Naive B cell (primary cell): ENCODE measurements at regions not wholly inside any gene's neighbourhood (a gene's known extent, or its start where the extent isn't known, plus 50 kb on each side); places are given as distances from the start of the nearest gene placed in this dataset.

Experiments used
- ATAC-seq, 2 donors: fragments of 150-1000 bp; cut with Tn5 transposase; 2 replicates each; pipeline ENCODE4 v1.10.0; 2021; ENCODE audit warnings: low read depth in 2 of 2, mild to moderate bottlenecking in 2 of 2, moderate library complexity in 2 of 2
- DNase-seq: peaks from one replicate; pipeline ENCODE4 v3.0.0; 2022
- H3K27ac Mint-ChIP-seq, 6 donors: one replicate each; pipeline ENCODE4 v1.8.0; 2020 to 2022; ENCODE audit warnings: mild to moderate bottlenecking in 6 of 6, mixed read lengths in 6 of 6, moderate library complexity in 5 of 6, inconsistent platforms in 2 of 6
- H3K27me3 Mint-ChIP-seq, 3 donors: one replicate each; pipeline ENCODE4 v1.8.0; 2021 to 2022; ENCODE audit warnings: mixed read lengths in 3 of 3, mild to moderate bottlenecking in 1 of 3
- H3K36me3 Mint-ChIP-seq, 2 donors: one replicate each; pipeline ENCODE4 v1.8.0; 2020 to 2022; ENCODE audit warnings: mixed read lengths in 2 of 2, inconsistent platforms in 1 of 2, mild to moderate bottlenecking in 1 of 2
- H3K4me1 Mint-ChIP-seq, 3 donors: one replicate each; pipeline ENCODE4 v1.8.0; 2020 to 2022; ENCODE audit warnings: mixed read lengths in 3 of 3, inconsistent platforms in 1 of 3, mild to moderate bottlenecking in 1 of 3, moderate library complexity in 1 of 3
- H3K4me3 Mint-ChIP-seq, 8 donors: one replicate each; pipeline ENCODE4 v1.8.0; 2020 to 2022; ENCODE audit warnings: mild to moderate bottlenecking in 8 of 8, mixed read lengths in 8 of 8, moderate library complexity in 8 of 8, inconsistent platforms in 2 of 8
- H3K9me3 Mint-ChIP-seq, 7 donors: one replicate each; pipeline ENCODE4 v1.8.0; 2020 to 2022; ENCODE audit warnings: mixed read lengths in 7 of 7, mild to moderate bottlenecking in 5 of 7, inconsistent platforms in 2 of 7, moderate library complexity in 1 of 7

DNA sequence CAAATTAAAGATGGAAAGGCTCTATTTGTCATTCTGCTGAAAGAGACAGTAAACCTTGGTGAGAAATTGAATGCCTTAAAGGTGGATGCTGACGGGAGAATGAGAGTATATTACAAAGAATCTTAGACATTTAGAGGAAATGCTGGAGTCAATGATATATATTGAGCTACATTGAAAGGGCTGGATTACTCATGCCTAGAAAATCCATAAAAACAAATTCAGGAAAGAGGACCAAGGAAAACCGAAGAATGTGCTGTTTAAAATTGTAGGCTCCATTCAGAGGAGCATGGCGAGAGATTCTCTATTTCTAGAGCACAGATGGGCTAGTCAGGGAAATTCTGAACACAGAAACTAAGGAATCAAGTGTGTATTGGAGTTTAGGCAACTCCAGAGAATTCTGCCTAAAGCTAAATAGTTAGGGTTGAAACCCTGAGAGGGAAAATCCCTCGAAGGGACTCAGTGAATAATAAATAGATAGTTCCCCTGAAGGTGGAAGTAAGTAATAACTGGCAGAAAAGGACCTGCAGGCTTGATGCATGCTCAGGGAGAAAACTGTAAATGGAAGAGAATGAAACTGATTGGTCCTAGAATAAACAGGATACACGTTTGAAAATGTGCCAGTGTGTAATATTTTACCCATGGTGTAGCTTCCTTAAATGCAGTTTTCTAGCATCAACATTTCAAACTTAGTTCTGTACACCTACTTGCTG, 1532.4 kb upstream of the TENM3 start:
- H3K27ac Mint-ChIP-seq, result no peak overlapping the region
- H3K4me1 Mint-ChIP-seq, result no peaks in the 10 kb centered on the region
- no peaks in the 10 kb centered on the region for H3K36me3 Mint-ChIP-seq
- no peaks in the 10 kb centered on the region for H3K27me3 Mint-ChIP-seq
- no peak for ATAC-seq
- no peak overlapping the region for H3K4me3 Mint-ChIP-seq
- DNase-seq, result no peak
- H3K9me3 Mint-ChIP-seq, result peaks cover 5 to 17% (median 9%) of the 10 kb centered on the region in 7 donors

DNA sequence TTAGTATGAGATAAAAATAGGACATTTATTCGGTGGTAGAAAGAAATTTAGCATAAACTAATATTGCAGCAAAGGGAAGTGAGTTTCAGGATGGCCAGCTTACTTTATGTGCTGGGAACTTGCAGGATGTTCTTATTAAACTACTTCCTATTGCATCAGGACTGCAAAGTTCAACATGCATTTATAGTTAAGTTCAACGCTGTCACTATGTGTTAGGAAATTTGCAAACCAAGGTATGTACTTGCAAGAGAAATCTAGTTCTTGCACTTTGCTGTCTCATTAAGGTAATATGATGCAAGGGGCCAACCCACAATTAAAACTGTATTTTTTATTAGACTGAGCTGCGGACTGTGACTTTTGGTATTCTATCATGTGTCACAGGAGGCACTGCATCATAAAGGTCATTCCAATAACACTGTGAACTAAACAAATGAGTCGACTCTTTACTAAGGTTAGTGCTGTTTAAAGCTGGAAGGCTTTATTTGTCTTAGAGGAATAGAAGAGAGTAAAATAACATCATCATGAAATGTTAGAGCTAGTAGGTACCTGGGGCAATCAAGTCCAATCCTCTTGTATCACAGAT, 1525.7 kb upstream of the TENM3 start:
- ATAC-seq, result no peak
- no peaks in the 10 kb centered on the region for H3K4me1 Mint-ChIP-seq

DNA sequence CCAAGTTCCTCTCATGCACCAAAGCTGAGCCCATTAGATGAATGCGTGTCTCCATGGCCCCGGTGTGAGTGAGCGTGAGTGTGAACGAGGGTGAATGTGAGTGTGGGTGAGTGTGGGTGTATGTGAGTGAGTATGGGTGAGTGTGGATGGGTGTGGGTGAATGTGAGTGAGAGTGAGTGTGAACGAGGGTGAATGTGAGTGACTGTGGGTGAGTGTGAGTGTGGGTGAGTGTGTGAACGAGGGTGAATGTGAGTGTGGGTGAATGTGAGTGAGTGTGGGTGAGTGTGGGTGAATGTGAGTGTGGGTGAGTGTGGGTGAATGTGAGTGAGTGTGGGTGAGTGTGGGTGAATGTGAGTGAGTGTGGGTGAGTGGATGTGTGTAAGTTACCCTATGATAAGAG, 1521.8 kb upstream of the TENM3 start:
- DNase-seq, result no peak
- ATAC-seq, result no peak
- peaks cover 0 to 9% (median 0%) of the 10 kb centered on the region in 7 donors for H3K9me3 Mint-ChIP-seq
- no peaks in the 10 kb centered on the region for H3K36me3 Mint-ChIP-seq
- H3K4me3 Mint-ChIP-seq, result peak overlapping the region in 1 of 8 donors; percentile 48
- no peaks in the 10 kb centered on the region for H3K27me3 Mint-ChIP-seq
- no peak overlapping the region for H3K27ac Mint-ChIP-seq
- no peaks in the 10 kb centered on the region for H3K4me1 Mint-ChIP-seq

More for the DNA sequence above, 1525.7 kb upstream of the TENM3 start:
- no peak for DNase-seq
- no peak overlapping the region for H3K27ac Mint-ChIP-seq
- no peaks in the 10 kb centered on the region for H3K27me3 Mint-ChIP-seq
- no peak overlapping the region for H3K4me3 Mint-ChIP-seq
- H3K9me3 Mint-ChIP-seq, result peaks cover 0 to 16% (median 0%) of the 10 kb centered on the region in 7 donors
- no peaks in the 10 kb centered on the region for H3K36me3 Mint-ChIP-seq

DNA sequence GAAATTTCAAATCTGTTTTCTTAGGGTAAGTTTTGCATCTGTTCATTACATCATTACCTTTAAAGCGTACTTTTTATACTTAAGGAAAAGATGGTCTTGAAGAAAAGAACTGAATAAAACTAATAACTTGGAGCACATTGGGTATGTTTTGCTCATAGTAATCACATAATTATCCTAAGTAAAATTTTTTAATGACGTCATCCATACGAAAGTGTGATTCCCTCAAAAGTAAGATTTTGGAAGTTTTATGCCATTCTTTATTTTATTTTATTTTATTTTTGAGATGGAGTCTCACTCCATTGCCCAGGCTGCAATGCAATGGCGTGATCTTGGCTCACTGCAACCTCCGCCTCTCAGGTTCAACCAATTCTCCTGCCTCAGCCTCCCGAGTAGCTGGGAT, 1516.6 kb upstream of the TENM3 start:
- Mint-ChIP-seq H3K36me3 (no peaks in the 10 kb centered on the region), H3K27me3 (no peaks in the 10 kb centered on the region), H3K27ac (no peak overlapping the region), H3K9me3 (peaks cover 0 to 8% (median 2%) of the 10 kb centered on the region in 7 donors), H3K4me1 (no peaks in the 10 kb centered on the region), H3K4me3 (no peak overlapping the region)
- DNase-seq, result no peak
- no peak for ATAC-seq

DNA sequence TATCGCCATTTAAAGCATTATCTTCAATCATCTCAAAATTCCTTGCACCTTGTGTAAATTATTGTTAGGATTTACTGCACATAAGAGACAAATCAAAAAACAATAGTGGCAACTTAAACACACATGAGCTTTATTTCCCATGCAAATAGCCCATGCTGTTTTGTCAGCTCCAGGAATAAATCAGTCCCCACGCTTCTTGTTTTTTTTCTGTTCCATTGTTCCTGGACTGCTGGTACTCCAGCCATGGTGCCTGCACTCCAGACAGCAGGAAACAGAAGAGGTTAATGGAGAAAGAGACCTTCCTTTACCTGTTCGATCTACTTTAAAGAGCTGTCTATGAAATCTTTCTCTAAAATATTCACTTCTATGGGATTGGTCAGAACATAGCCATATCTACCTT, 1515.7 kb upstream of the TENM3 start:
- H3K4me1 Mint-ChIP-seq, result no peaks in the 10 kb centered on the region
- H3K27ac Mint-ChIP-seq, result no peak overlapping the region
- no peaks in the 10 kb centered on the region for H3K27me3 Mint-ChIP-seq
- H3K9me3 Mint-ChIP-seq, result peaks cover 0 to 8% (median 2%) of the 10 kb centered on the region in 7 donors
- no peaks in the 10 kb centered on the region for H3K36me3 Mint-ChIP-seq
- ATAC-seq (no peak), DNase-seq (no peak)
- H3K4me3 Mint-ChIP-seq, result no peak overlapping the region

DNA sequence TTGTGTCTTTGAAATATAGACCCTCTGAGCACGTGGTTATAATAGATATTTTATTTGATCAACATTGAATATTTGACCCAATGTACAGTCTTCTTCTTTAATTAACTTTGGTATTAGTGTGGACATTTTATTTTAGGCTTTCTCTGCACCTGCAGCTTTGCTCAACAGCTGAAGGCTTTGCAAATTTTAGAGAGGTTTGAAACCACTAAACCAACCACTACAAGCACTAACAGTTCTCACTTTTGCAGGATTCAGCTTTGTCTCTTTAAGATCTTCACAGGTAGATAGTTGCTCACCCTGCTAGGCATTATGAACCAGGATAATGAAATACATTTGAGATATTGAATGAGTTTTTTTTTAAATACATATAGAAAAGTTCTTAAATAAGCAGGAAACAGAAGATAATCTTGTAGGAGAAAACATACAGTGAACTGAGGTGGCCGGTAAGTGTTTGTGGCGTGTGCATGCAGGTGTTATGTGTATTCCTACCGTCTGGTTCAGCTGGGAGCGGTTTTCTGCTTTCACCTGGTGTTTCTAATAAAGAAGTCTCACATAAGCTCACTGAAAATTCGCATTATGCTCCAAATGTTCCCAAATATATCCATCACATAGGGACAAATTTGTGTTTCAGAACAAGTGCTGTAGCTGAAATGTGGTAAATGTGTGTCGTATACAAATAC, 1508.3 kb upstream of the TENM3 start:
- Mint-ChIP-seq H3K27me3 (no peaks in the 10 kb centered on the region), H3K4me1 (no peaks in the 10 kb centered on the region), H3K4me3 (no peak overlapping the region), H3K9me3 (peaks cover 0 to 8% (median 4%) of the 10 kb centered on the region in 7 donors), H3K27ac (no peak overlapping the region), H3K36me3 (no peaks in the 10 kb centered on the region)
- ATAC-seq (no peak), DNase-seq (no peak)

DNA sequence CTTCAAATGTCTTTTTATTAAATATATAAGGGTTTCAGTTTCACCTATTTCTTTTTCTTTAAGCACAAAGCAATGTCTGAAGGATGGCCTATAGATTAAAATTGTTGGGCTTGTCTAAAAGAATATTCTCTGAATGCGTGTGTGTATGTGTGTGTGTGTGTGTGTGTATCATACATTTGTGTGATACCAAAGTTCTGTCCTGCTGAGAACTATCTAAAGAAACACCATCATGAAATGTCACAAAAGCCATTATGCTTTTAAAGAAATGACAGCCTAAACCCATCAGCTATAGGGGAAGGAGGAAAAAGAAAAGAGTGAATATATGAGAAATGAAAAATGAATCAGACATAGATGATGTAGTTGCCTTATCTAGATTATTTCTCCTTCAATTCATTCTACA, 1501.5 kb upstream of the TENM3 start:
- no peaks in the 10 kb centered on the region for H3K27me3 Mint-ChIP-seq
- no peaks in the 10 kb centered on the region for H3K4me1 Mint-ChIP-seq
- DNase-seq (no peak), ATAC-seq (no peak)
- no peaks in the 10 kb centered on the region for H3K36me3 Mint-ChIP-seq
- H3K9me3 Mint-ChIP-seq, result peaks cover 0 to 4% (median 0%) of the 10 kb centered on the region in 7 donors
- H3K27ac Mint-ChIP-seq, result no peak overlapping the region
- H3K4me3 Mint-ChIP-seq, result no peak overlapping the region

DNA sequence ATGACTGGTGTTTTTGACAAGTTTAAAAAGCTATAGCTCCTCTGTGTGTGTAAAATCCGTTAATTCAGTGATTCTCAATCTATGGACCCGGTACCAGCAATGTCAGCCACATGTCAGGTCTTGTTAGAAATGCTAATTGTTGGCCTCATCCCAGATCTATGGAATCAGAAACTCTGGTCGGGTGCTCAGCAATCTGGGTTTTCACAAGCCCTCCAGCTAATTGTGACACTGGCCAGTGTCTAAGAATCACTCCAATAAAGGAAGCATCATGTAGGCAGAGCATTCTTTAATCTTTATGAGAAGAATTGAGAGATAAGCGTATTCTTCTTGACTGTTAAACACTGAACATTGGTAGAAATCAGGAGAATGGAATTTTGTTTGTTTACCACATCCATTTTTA, 1498.2 kb upstream of the TENM3 start:
- Mint-ChIP-seq H3K36me3 (no peaks in the 10 kb centered on the region), H3K4me3 (no peak overlapping the region), H3K27me3 (no peaks in the 10 kb centered on the region), H3K4me1 (no peaks in the 10 kb centered on the region), H3K27ac (no peak overlapping the region), H3K9me3 (peaks cover 0 to 5% (median 0%) of the 10 kb centered on the region in 7 donors)
- ATAC-seq (no peak), DNase-seq (no peak)

DNA sequence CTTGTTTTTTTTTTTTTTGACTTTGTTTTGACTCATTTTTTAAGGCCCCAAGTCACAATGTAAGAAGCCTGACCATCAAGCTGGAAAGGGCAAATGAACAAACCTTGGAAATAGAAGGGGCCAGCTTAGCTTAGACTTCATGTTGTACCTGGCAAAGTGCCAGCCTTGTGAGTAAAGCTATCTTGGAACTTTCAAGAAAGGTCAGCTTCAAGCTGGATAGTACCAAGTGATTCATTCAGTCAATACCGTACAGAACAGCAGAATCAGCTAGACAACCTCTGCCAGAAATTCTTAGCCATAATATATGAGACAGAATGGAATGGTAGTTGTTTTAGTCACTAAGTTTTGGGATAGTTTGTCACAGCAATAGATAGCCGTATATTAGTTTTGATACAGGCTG, 1492.2 kb upstream of the TENM3 start:
- no peak overlapping the region for H3K27ac Mint-ChIP-seq
- H3K9me3 Mint-ChIP-seq, result peaks cover 0 to 20% (median 4%) of the 10 kb centered on the region in 7 donors
- peaks cover 0 to 3% (median 0%) of the 10 kb centered on the region in 3 donors for H3K27me3 Mint-ChIP-seq
- no peak for DNase-seq
- H3K4me3 Mint-ChIP-seq, result no peak overlapping the region
- H3K4me1 Mint-ChIP-seq, result no peaks in the 10 kb centered on the region
- ATAC-seq, result no peak
- no peaks in the 10 kb centered on the region for H3K36me3 Mint-ChIP-seq

DNA sequence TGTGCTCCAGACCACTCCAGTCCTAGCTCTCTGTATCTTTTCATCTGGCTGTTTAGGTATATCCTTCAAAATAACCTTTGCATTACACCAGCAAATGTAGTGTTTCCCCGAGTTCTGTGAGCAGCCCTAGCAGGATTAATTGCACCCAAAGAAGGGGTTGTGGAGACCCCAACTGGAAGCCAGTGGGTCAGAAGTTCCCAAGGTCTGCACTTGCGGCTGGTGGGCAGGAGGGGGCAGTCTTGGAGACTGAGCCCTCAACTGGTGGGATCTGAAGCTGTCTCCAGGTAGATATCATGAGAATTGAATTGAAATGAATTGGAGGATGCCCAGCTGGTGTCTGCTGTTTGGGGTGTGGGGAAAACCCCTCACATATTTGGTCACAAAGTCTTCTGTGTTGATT, 1485.3 kb upstream of the TENM3 start:
- no peaks in the 10 kb centered on the region for H3K36me3 Mint-ChIP-seq
- H3K4me3 Mint-ChIP-seq, result no peak overlapping the region
- no peaks in the 10 kb centered on the region for H3K4me1 Mint-ChIP-seq
- no peak for DNase-seq
- H3K27ac Mint-ChIP-seq, result no peak overlapping the region
- H3K27me3 Mint-ChIP-seq, result peaks cover 0 to 3% (median 0%) of the 10 kb centered on the region in 3 donors
- no peak for ATAC-seq
- H3K9me3 Mint-ChIP-seq, result peaks cover 0 to 10% (median 6%) of the 10 kb centered on the region in 7 donors

DNA sequence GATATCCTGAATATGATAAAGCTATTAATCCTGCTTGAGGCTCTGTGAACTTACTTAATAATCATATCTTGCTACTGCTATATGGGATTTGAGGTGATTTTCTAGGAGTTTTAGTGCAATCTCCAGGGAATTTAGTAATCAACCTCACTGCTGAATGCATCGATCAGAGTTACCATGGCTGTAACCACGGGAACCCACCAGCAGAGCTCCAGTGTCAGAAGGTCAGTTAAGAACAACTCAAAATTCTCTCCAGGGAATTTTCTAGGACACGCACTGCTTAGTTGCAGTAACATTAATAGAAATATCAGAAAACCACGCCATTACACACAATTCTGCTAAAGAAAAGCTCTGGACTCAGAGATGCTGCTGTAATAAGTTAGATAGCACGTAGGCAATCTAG, 1477.2 kb upstream of the TENM3 start:
- H3K4me1 Mint-ChIP-seq, result no peaks in the 10 kb centered on the region
- DNase-seq (no peak), ATAC-seq (no peak)
- H3K27ac Mint-ChIP-seq, result no peak overlapping the region
- H3K36me3 Mint-ChIP-seq, result no peaks in the 10 kb centered on the region
- peaks cover 0 to 6% (median 0%) of the 10 kb centered on the region in 7 donors for H3K9me3 Mint-ChIP-seq
- H3K4me3 Mint-ChIP-seq, result no peak overlapping the region
- no peaks in the 10 kb centered on the region for H3K27me3 Mint-ChIP-seq

DNA sequence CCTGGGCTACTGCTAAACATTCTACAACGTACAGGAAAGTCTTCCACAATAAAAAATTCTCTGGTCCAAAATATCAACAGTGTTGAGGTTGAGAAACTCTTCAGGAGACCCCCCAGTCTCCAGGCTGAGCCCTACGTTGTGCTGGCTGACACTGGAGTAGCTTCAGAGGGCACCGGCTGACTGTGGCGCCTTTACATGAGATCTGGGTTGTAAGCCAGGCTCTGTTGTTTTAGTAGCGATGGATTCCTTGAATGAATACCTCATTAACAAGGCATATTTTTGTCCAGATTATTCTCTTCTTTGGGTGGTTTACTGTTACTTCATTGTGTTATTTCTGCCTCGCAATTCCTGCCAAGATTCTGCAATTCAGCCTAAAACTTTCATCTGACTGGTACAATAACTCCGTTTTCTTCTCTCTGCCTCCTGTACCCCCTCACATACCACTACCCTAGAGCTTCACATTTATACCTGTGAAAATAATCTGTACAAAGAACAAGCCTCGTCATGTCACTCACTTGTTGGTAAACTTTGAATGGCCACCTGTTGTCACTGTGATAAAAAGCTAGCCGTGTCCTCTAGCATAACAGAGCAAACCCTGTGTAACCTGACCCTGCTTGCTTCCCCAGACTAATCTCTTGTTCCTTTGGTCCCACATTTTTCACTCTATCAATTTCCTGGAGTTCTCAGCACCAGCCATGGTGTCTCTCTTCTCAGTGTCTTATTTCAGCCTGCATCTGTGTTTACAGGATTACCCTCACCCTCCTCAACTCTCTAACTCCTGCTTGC, 1476.1 kb upstream of the TENM3 start:
- no peak overlapping the region for H3K27ac Mint-ChIP-seq
- DNase-seq (no peak), ATAC-seq (no peak)
- H3K9me3 Mint-ChIP-seq, result peaks cover 0 to 6% (median 0%) of the 10 kb centered on the region in 7 donors
- no peaks in the 10 kb centered on the region for H3K27me3 Mint-ChIP-seq
- no peaks in the 10 kb centered on the region for H3K4me1 Mint-ChIP-seq
- H3K36me3 Mint-ChIP-seq, result no peaks in the 10 kb centered on the region
- no peak overlapping the region for H3K4me3 Mint-ChIP-seq

DNA sequence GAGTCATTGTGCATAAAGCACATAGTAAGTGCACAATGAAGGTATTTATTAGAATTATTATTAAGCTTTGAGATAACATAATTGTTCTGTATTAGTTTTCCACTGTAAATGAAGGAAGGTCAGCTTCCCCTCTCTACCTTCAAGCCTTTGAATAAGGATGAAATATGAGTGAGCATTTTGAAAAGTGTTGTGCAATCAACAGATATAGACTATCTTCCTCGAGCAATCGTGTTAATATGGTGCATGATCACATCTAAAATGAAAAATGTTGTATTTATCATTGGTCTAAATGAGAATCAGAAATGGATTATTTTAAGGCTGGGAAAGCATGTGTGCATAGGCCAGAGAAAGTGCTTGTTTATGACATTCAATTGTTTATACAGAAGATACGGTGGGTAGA, 1474.6 kb upstream of the TENM3 start:
- ATAC-seq (no peak), DNase-seq (no peak)
- Mint-ChIP-seq H3K27me3 (no peaks in the 10 kb centered on the region), H3K4me3 (no peak overlapping the region), H3K27ac (no peak overlapping the region), H3K9me3 (peaks cover 0 to 7% (median 3%) of the 10 kb centered on the region in 7 donors), H3K36me3 (no peaks in the 10 kb centered on the region), H3K4me1 (no peaks in the 10 kb centered on the region)
